Tibial artery (tissue), 4 donors: ENCODE measurements at regions not wholly inside any gene's neighbourhood (a gene's known extent, or its start where the extent isn't known, plus 50 kb on each side); places are given as distances from the start of the nearest gene placed in this dataset.

Source experiments
- DNase-seq, 2 donors: peaks; one replicate each; pipeline ENCODE4 v3.0.0-alpha.2; 2019
- H3K27ac ChIP-seq, 2 donors: fragments of 200-600 bp; sonication (generic) in 1 of 2; 1 replicate in 1 of 2; 2 replicates in 1 of 2; pipeline ENCODE4 v1.5.1; 2018 to 2019; ENCODE audit warnings: mild to moderate bottlenecking in 1 of 2
- H3K27me3 ChIP-seq, 2 donors: fragments of 200-600 bp; sonication (generic) in 1 of 2; one replicate each; pipeline versions ENCODE4 v1.5.1 to v1.6.0; 2016 to 2019
- H3K36me3 ChIP-seq, 3 donors: fragments of 200-600 bp; sonication (generic) in 2 of 3; one replicate each; pipeline ENCODE4 v1.5.1; 2016 to 2019; ENCODE audit warnings: mild to moderate bottlenecking in 2 of 3
- H3K4me1 ChIP-seq, 4 donors: fragments of 200-600 bp; sonication (generic) in 2 of 4; 1 replicate in 3 of 4; 2 replicates in 1 of 4; pipeline ENCODE4 v1.5.1; 2016 to 2019
- H3K4me3 ChIP-seq, 2 donors: fragments of 200-600 bp; sonication (generic) in 1 of 2; 1 replicate in 1 of 2; 2 replicates in 1 of 2; pipeline ENCODE4 v1.5.1; 2018 to 2019; ENCODE audit warnings: mild to moderate bottlenecking in 2 of 2
- H3K9me3 ChIP-seq, 3 donors: fragments of 200-600 bp; sonication (generic) in 1 of 3; one replicate each; pipeline ENCODE4 v1.5.1; 2016 to 2019
- intact Hi-C: fragments of 100-400 bp; cut with DNase I; formaldehyde crosslinking; loops from one replicate; pipeline ENCODE4 v1.15.0; 2023; ENCODE audit warnings: low total_unique reads
- TF ChIP-seq, protein P1 (sequence below), 2 experiments: fragments of 200-600 bp in 1 of 2; fragments of 450-650 bp in 1 of 2; IDR thresholded peaks; one replicate each; pipeline ENCODE4 v1.5.1; 2017 to 2019; ENCODE audit warnings: antibody characterized with exemption in 2 of 2, mild to moderate bottlenecking in 1 of 2, moderate library complexity in 1 of 2

DNA sequence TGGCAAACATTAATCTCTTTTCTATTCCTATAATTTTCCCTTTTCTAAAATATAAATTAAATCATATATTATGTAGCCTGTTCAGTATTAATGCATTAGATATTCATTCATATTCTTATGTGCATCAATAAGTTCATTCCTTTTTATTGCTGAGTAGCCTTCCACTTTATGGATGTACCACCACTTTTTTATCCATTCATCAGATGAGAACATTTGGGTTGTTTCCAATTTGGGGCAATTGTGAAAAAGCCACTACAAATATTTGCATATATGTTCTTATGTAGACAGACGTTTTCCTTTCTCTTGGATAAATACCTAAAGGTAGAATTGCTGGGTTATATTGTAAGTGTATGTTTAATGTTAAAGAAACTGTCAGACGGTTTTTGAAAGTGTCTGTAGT is 79.4 kb upstream of the MAPK10 start:
- H3K4me3 ChIP-seq = no peak overlapping the region
- no peak for DNase-seq
- no peaks in the 10 kb centered on the region for H3K36me3 ChIP-seq
- TF ChIP-seq, protein P1, sequence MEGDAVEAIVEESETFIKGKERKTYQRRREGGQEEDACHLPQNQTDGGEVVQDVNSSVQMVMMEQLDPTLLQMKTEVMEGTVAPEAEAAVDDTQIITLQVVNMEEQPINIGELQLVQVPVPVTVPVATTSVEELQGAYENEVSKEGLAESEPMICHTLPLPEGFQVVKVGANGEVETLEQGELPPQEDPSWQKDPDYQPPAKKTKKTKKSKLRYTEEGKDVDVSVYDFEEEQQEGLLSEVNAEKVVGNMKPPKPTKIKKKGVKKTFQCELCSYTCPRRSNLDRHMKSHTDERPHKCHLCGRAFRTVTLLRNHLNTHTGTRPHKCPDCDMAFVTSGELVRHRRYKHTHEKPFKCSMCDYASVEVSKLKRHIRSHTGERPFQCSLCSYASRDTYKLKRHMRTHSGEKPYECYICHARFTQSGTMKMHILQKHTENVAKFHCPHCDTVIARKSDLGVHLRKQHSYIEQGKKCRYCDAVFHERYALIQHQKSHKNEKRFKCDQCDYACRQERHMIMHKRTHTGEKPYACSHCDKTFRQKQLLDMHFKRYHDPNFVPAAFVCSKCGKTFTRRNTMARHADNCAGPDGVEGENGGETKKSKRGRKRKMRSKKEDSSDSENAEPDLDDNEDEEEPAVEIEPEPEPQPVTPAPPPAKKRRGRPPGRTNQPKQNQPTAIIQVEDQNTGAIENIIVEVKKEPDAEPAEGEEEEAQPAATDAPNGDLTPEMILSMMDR (IDR thresholded peaks at IDR 0.05) = no peak
- H3K27me3 ChIP-seq = no peaks in the 10 kb centered on the region
- no peaks in the 10 kb centered on the region for H3K9me3 ChIP-seq
- intact Hi-C loops = no loop called here
- H3K27ac ChIP-seq = no peak overlapping the region
- H3K4me1 ChIP-seq = no peaks in the 10 kb centered on the region

DNA sequence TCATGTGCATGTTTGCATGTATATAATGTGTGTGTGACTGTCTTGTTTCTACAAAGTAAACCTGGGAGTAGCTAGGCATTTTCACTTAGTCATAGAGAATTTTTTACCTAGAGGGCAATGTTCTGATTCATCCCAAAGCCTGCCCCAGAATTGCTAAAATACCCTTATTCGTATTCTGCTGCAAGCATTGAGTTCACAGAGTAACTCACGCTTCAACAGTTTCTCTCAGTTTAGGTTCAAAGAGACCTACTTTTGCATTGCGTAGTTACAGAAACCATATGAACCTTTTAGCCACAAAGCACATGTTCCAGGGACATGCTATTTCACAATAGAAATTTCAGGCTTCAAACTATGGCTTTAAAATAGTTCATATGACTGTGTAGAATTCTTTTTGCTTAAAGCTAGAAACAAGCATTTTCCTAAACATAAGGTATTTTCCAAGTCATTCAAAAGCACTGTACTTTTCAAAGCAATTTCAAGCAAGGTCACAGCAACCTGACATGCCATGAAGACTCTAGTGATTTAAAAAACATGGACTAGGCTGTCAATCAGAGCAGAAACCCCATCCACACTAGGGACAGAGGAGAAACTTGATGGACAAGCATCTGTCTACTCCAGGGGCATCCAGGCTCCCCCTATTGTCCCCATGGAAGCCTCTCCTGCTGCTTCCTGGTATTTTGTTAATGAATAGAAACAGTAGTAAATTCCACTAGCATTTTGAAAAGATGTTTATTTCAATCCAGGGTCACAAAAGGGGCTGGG is 81.5 kb upstream of the MAPK10 start:
- H3K4me1 ChIP-seq = no peaks in the 10 kb centered on the region
- DNase-seq = no peak
- H3K27ac ChIP-seq = no peak overlapping the region
- intact Hi-C loops = no loop called here
- TF ChIP-seq, protein P1 (IDR thresholded peaks at IDR 0.05) = no peak
- H3K9me3 ChIP-seq = no peaks in the 10 kb centered on the region
- no peaks in the 10 kb centered on the region for H3K27me3 ChIP-seq
- no peaks in the 10 kb centered on the region for H3K36me3 ChIP-seq
- no peak overlapping the region for H3K4me3 ChIP-seq

DNA sequence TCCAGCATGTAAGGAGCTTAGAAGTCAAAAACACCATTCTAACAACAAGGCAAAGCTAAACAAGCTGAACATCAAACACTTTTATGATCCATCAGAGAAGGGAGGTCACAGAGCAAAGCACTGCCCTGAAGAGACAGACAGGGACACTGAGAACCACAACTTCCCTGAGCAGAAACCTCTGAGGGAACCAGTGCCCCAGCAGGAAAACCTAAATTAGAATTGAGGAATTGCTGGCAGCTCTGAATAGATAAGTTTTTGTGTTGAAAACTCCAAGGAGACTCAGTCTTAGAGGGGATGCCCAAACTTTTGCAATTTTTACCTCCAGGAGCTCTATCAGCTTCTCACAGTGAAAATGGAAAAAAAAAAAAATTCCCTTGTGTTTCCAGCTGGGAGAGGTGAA is 83.0 kb upstream of the MAPK10 start:
- Histone ChIP-seq H3K36me3 (no peaks in the 10 kb centered on the region), H3K27ac (no peak overlapping the region), H3K9me3 (no peaks in the 10 kb centered on the region), H3K4me3 (no peak overlapping the region), H3K4me1 (no peaks in the 10 kb centered on the region), H3K27me3 (no peaks in the 10 kb centered on the region)
- TF ChIP-seq, protein P1 (IDR thresholded peaks at IDR 0.05) = no peak
- DNase-seq = no peak
- intact Hi-C loops = no loop called here

DNA sequence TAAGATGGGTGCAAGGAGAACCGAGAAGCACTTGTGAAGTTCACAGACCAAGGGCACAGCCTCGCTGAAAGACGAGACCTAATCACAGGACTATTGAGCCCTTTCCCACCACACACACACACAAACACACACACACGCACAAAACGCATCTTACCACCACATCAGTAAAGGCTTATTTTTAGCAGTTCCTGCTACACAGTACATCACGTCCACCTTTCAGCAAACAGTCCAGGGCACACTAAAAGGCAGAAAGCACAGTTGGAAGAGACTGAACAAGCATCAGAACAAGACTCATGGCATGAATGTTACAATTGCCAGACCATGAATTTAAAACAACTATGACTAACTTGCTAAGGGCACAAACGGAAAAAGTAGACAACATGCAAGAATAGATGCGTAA is 83.6 kb upstream of the MAPK10 start:
- TF ChIP-seq, protein P1 (IDR thresholded peaks at IDR 0.05) = no peak
- Histone ChIP-seq H3K9me3 (no peaks in the 10 kb centered on the region), H3K4me3 (no peak overlapping the region), H3K36me3 (no peaks in the 10 kb centered on the region), H3K4me1 (no peaks in the 10 kb centered on the region), H3K27me3 (no peaks in the 10 kb centered on the region), H3K27ac (no peak overlapping the region)
- no peak for DNase-seq
- intact Hi-C loops = no loop called here

DNA sequence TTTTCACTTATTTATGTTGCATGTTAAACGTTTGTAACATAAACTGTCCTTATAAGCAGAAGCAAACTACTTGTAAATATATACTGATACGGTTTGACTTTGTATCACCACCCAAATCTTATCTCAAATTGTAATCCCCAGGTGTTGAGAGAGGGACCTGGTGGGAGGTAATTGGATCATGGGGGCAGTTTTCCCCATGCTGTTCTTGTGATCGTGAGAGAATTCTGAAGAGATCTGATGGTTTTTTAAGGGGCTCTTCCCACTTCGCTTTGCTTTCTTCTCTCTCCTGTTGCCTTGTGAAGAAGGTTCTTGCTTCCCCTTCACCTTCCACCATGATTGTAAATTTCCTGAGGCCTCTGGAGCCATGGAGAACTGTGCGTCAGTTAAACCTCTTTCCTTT is 87.1 kb upstream of the MAPK10 start:
- H3K36me3 ChIP-seq = no peaks in the 10 kb centered on the region
- TF ChIP-seq, protein P1 (IDR thresholded peaks at IDR 0.05) = no peak
- H3K9me3 ChIP-seq = no peaks in the 10 kb centered on the region
- H3K4me1 ChIP-seq = no peaks in the 10 kb centered on the region
- H3K4me3 ChIP-seq = no peak overlapping the region
- no peaks in the 10 kb centered on the region for H3K27me3 ChIP-seq
- intact Hi-C loops = no loop called here
- no peak for DNase-seq
- H3K27ac ChIP-seq = no peak overlapping the region

DNA sequence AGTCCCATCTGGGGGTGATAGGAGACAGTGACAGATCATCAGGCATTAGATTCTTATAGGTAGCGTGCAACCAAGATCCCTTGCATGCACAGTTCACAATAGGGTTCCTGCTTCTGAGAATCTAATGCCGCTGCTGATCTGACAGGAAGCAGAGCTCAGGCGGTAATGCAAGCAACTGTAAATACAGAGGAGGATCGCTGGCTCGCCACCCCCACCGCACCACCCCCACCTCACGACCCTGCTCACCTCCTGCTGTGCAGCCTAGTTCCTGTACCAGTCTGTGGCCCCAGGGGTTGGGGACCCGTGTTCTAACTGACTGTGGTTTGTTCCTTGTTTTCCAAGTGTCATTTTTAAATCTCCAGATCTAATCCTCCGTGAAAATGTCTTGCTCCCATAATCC is 89.0 kb upstream of the MAPK10 start:
- intact Hi-C loops = no loop called here

More for the DNA sequence above, 89.0 kb upstream of the MAPK10 start:
- Histone ChIP-seq H3K36me3 (no peaks in the 10 kb centered on the region), H3K27ac (no peak overlapping the region), H3K4me1 (no peaks in the 10 kb centered on the region), H3K27me3 (no peaks in the 10 kb centered on the region), H3K4me3 (no peak overlapping the region), H3K9me3 (no peaks in the 10 kb centered on the region)
- no peak for DNase-seq
- TF ChIP-seq, protein P1 (IDR thresholded peaks at IDR 0.05) = no peak
